Endothelial cell of umbilical vein (primary cell): ENCODE measurements at regions not wholly inside any gene's neighbourhood (a gene's known extent, or its start where the extent isn't known, plus 50 kb on each side); places are given as distances from the start of the nearest gene placed in this dataset.

Experiments
- BruUV-seq: library from RNA; stranded (reverse); fragments of 400-500 nt; replicated peaks from 2 replicates; lab custom pipeline; 2021; lab: Mats Ljungman, UMichigan
- CTCF ChIA-PET: fragments of 300-600, 350-600 bp; sonication (Branson Sonifier 250); formaldehyde crosslinking; loops from one replicate; lab custom pipeline; 2021; ENCODE audit warnings: antibody characterized with exemption, inconsistent platforms; lab: Charles Lee
- POLR2A ChIA-PET: fragments of 300-600, 350-600 bp; sonication (Branson Sonifier 250); formaldehyde crosslinking; loops from one replicate; lab custom pipeline; 2021; ENCODE audit warnings: antibody characterized with exemption, inconsistent platforms; lab: Charles Lee
- DNase-seq: peaks from one replicate; pipeline ENCODE4 v3.0.0-alpha.2; 2011; ENCODE audit warnings: low read depth, low spot score
- FAIRE-seq: peaks from 2 replicates; lab custom pipeline; 2011; peaks lifted over from hg19 to GRCh38; lab: Jason Lieb, UNC
- H2AFZ ChIP-seq: 2 replicates; pipeline ENCODE4 v1.6.0; 2012; ENCODE audit warnings: low read depth, low read length, control low read depth, inconsistent platforms
- H3K27ac ChIP-seq: 2 replicates; pipeline ENCODE4 v1.5.1; 2011; ENCODE audit warnings: low read depth, mild to moderate bottlenecking, control low read depth, low read length, moderate library complexity; ENCODE audit not compliant: insufficient read depth
- H3K27me3 ChIP-seq, 2 experiments: 2 replicates each; pipeline versions ENCODE4 v1.6.0 to v1.6.1; 2011; ENCODE audit warnings: low read length in 2 of 2, mixed read lengths in 1 of 2; ENCODE audit not compliant: control insufficient read depth in 2 of 2, insufficient read depth in 2 of 2
- H3K36me3 ChIP-seq, 2 experiments: 2 replicates in 1 of 2; 3 replicates in 1 of 2; pipeline ENCODE4 v1.5.1; 2011; ENCODE audit warnings: low read length in 2 of 2, mild to moderate bottlenecking in 1 of 2, moderate library complexity in 1 of 2; ENCODE audit not compliant: control insufficient read depth in 2 of 2, insufficient read depth in 2 of 2; ENCODE audit errors: extremely low read depth in 1 of 2
- H3K4me1 ChIP-seq: 3 replicates; pipeline ENCODE4 v1.5.1; 2011; ENCODE audit warnings: mild to moderate bottlenecking, low read length; ENCODE audit not compliant: control insufficient read depth, insufficient read depth; ENCODE audit errors: extremely low read depth
- H3K4me2 ChIP-seq: 2 replicates; pipeline ENCODE4 v1.6.1; 2011; ENCODE audit warnings: low read length, control low read depth, mixed read lengths; ENCODE audit not compliant: insufficient read depth
- H3K4me3 ChIP-seq, 3 experiments: fragments of 200-600 bp in 1 of 3; sonication (generic), shearing (Covaris generic) in 1 of 3; replicated peaks in 1 of 3; 2 replicates each; pipeline ENCODE4 v1.5.1; 2011 to 2016; ENCODE audit warnings: control low read depth in 3 of 3, low read length in 3 of 3, mild to moderate bottlenecking in 2 of 3, inconsistent platforms in 1 of 3, low read depth in 1 of 3, moderate library complexity in 1 of 3; ENCODE audit not compliant: insufficient read depth in 1 of 3
- H3K79me2 ChIP-seq: 2 replicates; pipeline ENCODE4 v1.6.0; 2012; ENCODE audit warnings: low read length, inconsistent platforms; ENCODE audit not compliant: control insufficient read depth, insufficient read depth
- H3K9ac ChIP-seq: replicated peaks from 2 replicates; pipeline ENCODE3; 2011; ENCODE audit warnings: low read length, control low read depth; ENCODE audit not compliant: insufficient read depth; ENCODE audit errors: extremely low read depth
- H3K9me1 ChIP-seq: replicated peaks from 3 replicates; pipeline ENCODE4 v1.6.0; 2011; ENCODE audit warnings: mild to moderate bottlenecking, low read length; ENCODE audit not compliant: control insufficient read depth, insufficient read depth; ENCODE audit errors: extremely low read depth
- H3K9me3 ChIP-seq: replicated peaks from 2 replicates; pipeline ENCODE4 v1.5.1; 2012; ENCODE audit warnings: low read length, inconsistent platforms; ENCODE audit not compliant: control insufficient read depth, insufficient read depth
- H4K20me1 ChIP-seq: replicated peaks from 2 replicates; pipeline ENCODE3; 2011; ENCODE audit warnings: mild to moderate bottlenecking, low read length; ENCODE audit not compliant: control insufficient read depth, insufficient read depth; ENCODE audit errors: extremely low read depth
- CTCF ChIP-seq, 2 donors: IDR thresholded peaks; 1 replicate in 1 of 2; 2 replicates in 1 of 2; pipeline ENCODE4 v1.5.1; 2011; ENCODE audit warnings: low read length in 2 of 2, mild to moderate bottlenecking in 2 of 2, moderate library complexity in 2 of 2, control low read depth in 1 of 2, inconsistent platforms in 1 of 2, low read depth in 1 of 2; ENCODE audit not compliant: insufficient read depth in 1 of 2; ENCODE audit errors: extremely low read depth in 1 of 2
- EZH2 ChIP-seq: IDR thresholded peaks from 2 replicates; pipeline ENCODE4 v1.6.1; 2012; ENCODE audit warnings: borderline replicate concordance, low read depth, mild to moderate bottlenecking, moderate library complexity, low read length, inconsistent platforms; ENCODE audit not compliant: severe bottlenecking
- FOS ChIP-seq: IDR thresholded peaks from 2 replicates; pipeline ENCODE4 v1.6.1; 2011; ENCODE audit warnings: mild to moderate bottlenecking, low read length, moderate library complexity, borderline replicate concordance; ENCODE audit not compliant: insufficient read depth
- GATA2 ChIP-seq: IDR thresholded peaks from 2 replicates; pipeline ENCODE4 v1.7.0; 2011; ENCODE audit warnings: low read depth, mild to moderate bottlenecking, moderate library complexity, mixed read lengths, low read length; ENCODE audit not compliant: insufficient read length, insufficient read depth
- JUN ChIP-seq: IDR thresholded peaks from 2 replicates; pipeline ENCODE4 v1.6.1; 2011; ENCODE audit warnings: borderline replicate concordance, low read depth; ENCODE audit not compliant: insufficient read length, insufficient read depth
- MAX ChIP-seq: IDR thresholded peaks from 2 replicates; pipeline ENCODE4 v1.6.1; 2011; ENCODE audit not compliant: insufficient read depth, insufficient read length
- MYC ChIP-seq: IDR thresholded peaks from one replicate; pipeline ENCODE4 v1.6.1; 2011; ENCODE audit warnings: mild to moderate bottlenecking, low read depth, low read length
- POLR2A ChIP-seq: IDR thresholded peaks from 2 replicates; pipeline ENCODE4 v1.6.1; 2012; ENCODE audit warnings: low read depth, mild to moderate bottlenecking, control low read depth, low read length
- POLR2AphosphoS5 ChIP-seq: IDR thresholded peaks from 2 replicates; pipeline ENCODE4 v1.6.1; 2012; ENCODE audit warnings: low read depth, mild to moderate bottlenecking, control low read depth, low read length, moderate library complexity; ENCODE audit not compliant: insufficient read depth
- dilution Hi-C: fragments of 300-500 bp; cut with MboI; formaldehyde crosslinking; loops from one replicate; pipeline ENCODE4 v1.15.0; 2019; ENCODE audit warnings: low sequenced_read_pairs; ENCODE audit not compliant: extremely low pct_ligation_motif_present
- intact Hi-C: fragments of 100-400 bp; cut with micrococcal nuclease; formaldehyde crosslinking; loops from one replicate; pipeline ENCODE4 v1.10.0; 2022

GRCh38 chr2:8241317-8241716 lies 440.5 kb upstream of the ID2 start:
- Histone ChIP-seq H3K36me3 (no peaks in the 10 kb centered on the region), H2AFZ (no peak overlapping the region), H3K27ac (no peak overlapping the region), H3K79me2 (no peaks in the 10 kb centered on the region), H3K9ac (no peak overlapping the region), H3K4me3 (no peak overlapping the region), H4K20me1 (no peaks in the 10 kb centered on the region), H3K9me1 (no peaks in the 10 kb centered on the region), H3K4me1 (no peaks in the 10 kb centered on the region), H3K9me3 (no peaks in the 10 kb centered on the region), H3K27me3 (no peaks in the 10 kb centered on the region), H3K4me2 (no peak overlapping the region)
- intact Hi-C loops (no loop called here), dilution Hi-C loops (no loop called here)
- ChIA-PET CTCF (no interaction called here), POLR2A (no interaction called here)
- FAIRE-seq (no peak), DNase-seq (no peak)
- no TSS peak for BruUV-seq
- TF ChIP-seq JUN = no peak
- no peak for TF ChIP-seq MYC
- no peak for TF ChIP-seq POLR2A
- TF ChIP-seq CTCF (IDR thresholded peaks at IDR 0.05; ENCODE audit: extremely low read depth in 1 of 2, insufficient read depth in 1 of 2, low read depth in 1 of 2, low read length in 2 of 2) = no peak
- TF ChIP-seq FOS = no peak
- TF ChIP-seq MAX = no peak
- no peak for TF ChIP-seq POLR2AphosphoS5
- TF ChIP-seq GATA2 = no peak
- TF ChIP-seq EZH2 = no peak
